ENCODE measurements at regions not wholly inside any gene's neighbourhood (a gene's known extent, or its start where the extent isn't known, plus 50 kb on each side); places are given as distances from the start of the nearest gene placed in this dataset.

DNA sequence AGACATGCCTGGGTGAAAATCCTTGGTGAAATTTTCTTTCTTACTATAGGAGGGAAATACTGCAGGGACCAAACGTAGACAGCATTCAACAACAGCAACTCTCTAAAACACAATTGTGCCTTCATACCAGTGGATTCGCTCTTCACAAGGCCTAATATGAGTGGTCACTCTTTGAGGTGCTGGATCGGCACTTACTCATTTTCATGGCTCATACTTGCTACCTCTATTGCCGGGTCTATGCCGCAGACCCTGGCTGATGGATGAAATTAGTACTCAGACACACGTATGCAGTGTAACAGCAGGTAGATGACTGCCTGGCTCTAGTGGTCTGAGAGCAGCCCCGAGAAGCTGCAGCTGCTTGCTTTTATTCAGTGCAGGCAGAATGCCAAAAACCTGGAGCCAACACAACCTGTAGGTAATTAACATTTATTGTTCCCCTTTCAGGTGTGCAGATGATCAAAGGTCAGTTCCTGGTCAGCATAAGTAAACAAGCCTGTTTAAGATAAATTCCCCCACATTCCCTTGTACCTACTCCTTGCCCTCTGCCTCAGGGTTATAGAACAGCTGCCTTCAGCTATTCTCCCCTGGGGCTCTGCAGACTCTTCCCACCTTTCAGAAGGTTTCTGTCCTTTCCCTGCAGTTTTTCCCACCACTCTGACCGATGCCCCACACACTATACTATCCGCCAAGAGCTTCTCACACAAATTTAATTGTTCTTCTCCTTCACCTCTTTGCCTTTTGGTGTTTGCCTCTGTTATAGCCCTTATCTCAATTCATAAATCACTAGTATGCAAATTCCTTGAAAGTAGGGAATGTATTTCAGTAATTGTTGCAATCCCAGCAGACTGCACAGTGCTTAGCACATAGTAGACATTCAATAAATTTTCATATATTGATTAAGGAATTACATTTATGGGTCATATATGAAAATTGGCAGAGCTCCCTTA, 210.0 kb downstream of the SPANXN3 start:
- TF ChIP-seq, protein P1, sequence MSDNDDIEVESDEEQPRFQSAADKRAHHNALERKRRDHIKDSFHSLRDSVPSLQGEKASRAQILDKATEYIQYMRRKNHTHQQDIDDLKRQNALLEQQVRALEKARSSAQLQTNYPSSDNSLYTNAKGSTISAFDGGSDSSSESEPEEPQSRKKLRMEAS (IDR thresholded peaks at IDR 0.05), result no peak
- TF ChIP-seq RAD21 (IDR thresholded peaks at IDR 0.05; ENCODE audit: low read depth), result no peak
- TF ChIP-seq, protein P2, sequence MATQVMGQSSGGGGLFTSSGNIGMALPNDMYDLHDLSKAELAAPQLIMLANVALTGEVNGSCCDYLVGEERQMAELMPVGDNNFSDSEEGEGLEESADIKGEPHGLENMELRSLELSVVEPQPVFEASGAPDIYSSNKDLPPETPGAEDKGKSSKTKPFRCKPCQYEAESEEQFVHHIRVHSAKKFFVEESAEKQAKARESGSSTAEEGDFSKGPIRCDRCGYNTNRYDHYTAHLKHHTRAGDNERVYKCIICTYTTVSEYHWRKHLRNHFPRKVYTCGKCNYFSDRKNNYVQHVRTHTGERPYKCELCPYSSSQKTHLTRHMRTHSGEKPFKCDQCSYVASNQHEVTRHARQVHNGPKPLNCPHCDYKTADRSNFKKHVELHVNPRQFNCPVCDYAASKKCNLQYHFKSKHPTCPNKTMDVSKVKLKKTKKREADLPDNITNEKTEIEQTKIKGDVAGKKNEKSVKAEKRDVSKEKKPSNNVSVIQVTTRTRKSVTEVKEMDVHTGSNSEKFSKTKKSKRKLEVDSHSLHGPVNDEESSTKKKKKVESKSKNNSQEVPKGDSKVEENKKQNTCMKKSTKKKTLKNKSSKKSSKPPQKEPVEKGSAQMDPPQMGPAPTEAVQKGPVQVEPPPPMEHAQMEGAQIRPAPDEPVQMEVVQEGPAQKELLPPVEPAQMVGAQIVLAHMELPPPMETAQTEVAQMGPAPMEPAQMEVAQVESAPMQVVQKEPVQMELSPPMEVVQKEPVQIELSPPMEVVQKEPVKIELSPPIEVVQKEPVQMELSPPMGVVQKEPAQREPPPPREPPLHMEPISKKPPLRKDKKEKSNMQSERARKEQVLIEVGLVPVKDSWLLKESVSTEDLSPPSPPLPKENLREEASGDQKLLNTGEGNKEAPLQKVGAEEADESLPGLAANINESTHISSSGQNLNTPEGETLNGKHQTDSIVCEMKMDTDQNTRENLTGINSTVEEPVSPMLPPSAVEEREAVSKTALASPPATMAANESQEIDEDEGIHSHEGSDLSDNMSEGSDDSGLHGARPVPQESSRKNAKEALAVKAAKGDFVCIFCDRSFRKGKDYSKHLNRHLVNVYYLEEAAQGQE (IDR thresholded peaks at IDR 0.05; ENCODE audit: low read depth), result no peak
- TF ChIP-seq, protein P3, sequence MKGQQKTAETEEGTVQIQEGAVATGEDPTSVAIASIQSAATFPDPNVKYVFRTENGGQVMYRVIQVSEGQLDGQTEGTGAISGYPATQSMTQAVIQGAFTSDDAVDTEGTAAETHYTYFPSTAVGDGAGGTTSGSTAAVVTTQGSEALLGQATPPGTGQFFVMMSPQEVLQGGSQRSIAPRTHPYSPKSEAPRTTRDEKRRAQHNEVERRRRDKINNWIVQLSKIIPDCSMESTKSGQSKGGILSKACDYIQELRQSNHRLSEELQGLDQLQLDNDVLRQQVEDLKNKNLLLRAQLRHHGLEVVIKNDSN (IDR thresholded peaks at IDR 0.05), result no peak
- TF ChIP-seq NFIC (IDR thresholded peaks at IDR 0.05), result no peak
- TF ChIP-seq YY1 (IDR thresholded peaks at IDR 0.05; ENCODE audit: low read depth), result no peak
- TF ChIP-seq TAF1 (IDR thresholded peaks at IDR 0.05; ENCODE audit: low read depth), result no peak
- no peak for TF ChIP-seq FOXM1 (IDR thresholded peaks at IDR 0.05; ENCODE audit: borderline replicate concordance, low read depth)
- no peak for TF ChIP-seq EP300 (IDR thresholded peaks at IDR 0.05; ENCODE audit: borderline replicate concordance)
- TF ChIP-seq CREB1 (IDR thresholded peaks at IDR 0.05; ENCODE audit: low read depth), result no peak
- TF ChIP-seq TCF12 (IDR thresholded peaks at IDR 0.05; ENCODE audit: low read depth), result no peak
- no peak for TF ChIP-seq EGR1 (IDR thresholded peaks at IDR 0.05)
- no peak for TF ChIP-seq CEBPB (IDR thresholded peaks at IDR 0.05)
- no peak for TF ChIP-seq ZBTB7A (IDR thresholded peaks at IDR 0.05; ENCODE audit: low read depth)
- no peak for TF ChIP-seq TEAD4 (IDR thresholded peaks at IDR 0.05)

DNA sequence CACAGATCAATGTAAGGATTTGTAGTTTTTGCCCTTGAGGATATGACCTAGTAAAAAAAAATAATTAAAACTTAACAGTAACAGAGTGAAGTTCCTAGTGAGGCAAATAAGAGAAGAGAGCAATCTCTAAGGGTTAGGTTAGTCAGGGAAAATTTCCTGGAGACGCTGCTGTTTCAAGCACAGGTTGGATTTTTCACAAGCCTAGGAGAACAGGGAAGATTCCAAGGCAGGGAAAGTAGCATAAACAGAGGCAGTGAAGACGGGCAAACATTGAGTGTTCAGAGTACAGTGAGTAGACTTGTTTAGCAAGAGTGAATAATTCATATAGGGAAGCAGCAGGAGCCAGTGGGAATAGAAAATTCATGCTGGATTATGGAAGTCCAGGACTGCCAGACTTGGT, 212.8 kb downstream of the SPANXN3 start:
- TF ChIP-seq, protein P3 (IDR thresholded peaks at IDR 0.05), result no peak
- TF ChIP-seq, protein P1 (IDR thresholded peaks at IDR 0.05), result no peak
- TF ChIP-seq ZBTB7A (IDR thresholded peaks at IDR 0.05; ENCODE audit: low read depth) (no peak), CEBPB (IDR thresholded peaks at IDR 0.05) (no peak), EGR1 (IDR thresholded peaks at IDR 0.05) (no peak), CREB1 (IDR thresholded peaks at IDR 0.05; ENCODE audit: low read depth) (no peak), EP300 (IDR thresholded peaks at IDR 0.05; ENCODE audit: borderline replicate concordance) (no peak), TAF1 (IDR thresholded peaks at IDR 0.05; ENCODE audit: low read depth) (no peak), YY1 (IDR thresholded peaks at IDR 0.05; ENCODE audit: low read depth) (no peak), TCF12 (IDR thresholded peaks at IDR 0.05; ENCODE audit: low read depth) (no peak), TEAD4 (IDR thresholded peaks at IDR 0.05) (no peak), FOXM1 (IDR thresholded peaks at IDR 0.05; ENCODE audit: borderline replicate concordance, low read depth) (no peak), NFIC (IDR thresholded peaks at IDR 0.05) (no peak), RAD21 (IDR thresholded peaks at IDR 0.05; ENCODE audit: low read depth) (no peak)
- TF ChIP-seq, protein P2 (IDR thresholded peaks at IDR 0.05; ENCODE audit: low read depth), result no peak

DNA sequence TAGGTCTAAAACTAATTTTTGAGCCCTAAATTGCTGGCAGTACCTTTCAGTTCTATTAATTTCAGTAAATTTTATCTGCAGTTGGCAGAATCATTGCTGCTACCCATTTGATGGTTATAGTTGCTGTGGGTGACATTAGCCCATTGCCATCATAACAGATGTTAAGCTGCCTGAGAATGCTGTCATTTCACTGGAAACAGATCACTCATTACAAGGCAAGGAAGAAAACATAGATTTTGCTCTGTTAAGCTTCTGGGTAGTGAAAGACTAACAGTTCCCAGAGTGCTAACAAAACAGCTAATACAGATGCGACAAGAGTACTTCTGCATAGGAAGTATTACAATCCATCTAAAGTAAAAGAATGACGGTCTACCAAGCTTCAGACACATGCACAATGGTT, 213.2 kb downstream of the SPANXN3 start:
- TF ChIP-seq TCF12 (IDR thresholded peaks at IDR 0.05; ENCODE audit: low read depth) (no peak), EGR1 (IDR thresholded peaks at IDR 0.05) (no peak)

DNA sequence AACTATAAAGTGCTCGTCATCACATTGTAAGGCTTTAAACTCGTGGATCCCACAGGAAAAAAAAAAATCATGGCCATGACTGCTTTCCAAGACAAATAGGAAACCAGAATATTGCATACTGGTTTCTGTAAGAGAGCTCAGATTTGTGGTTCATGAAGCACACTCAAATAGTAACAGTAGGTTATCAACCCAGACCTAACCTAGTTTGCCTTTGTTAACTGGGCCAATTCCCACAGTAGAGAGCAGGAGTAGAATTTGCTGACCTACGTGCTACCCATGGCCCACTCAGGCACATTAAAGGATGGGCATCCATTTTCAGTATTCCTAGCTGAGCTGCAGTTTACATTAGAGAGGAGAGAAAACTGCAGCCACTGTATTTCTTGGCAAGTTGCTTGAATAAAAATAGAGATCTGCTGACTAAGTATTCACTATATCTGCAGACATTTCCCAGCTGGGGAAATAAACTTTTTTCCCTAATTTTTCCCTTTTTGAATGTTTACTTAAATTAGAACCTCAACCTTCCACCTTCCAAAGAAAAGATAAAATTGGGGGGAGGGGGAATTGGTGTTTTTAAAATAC, 218.5 kb downstream of the SPANXN3 start:
- TF ChIP-seq YY1 (IDR thresholded peaks at IDR 0.05; ENCODE audit: low read depth) (no peak), EGR1 (IDR thresholded peaks at IDR 0.05) (no peak)

DNA sequence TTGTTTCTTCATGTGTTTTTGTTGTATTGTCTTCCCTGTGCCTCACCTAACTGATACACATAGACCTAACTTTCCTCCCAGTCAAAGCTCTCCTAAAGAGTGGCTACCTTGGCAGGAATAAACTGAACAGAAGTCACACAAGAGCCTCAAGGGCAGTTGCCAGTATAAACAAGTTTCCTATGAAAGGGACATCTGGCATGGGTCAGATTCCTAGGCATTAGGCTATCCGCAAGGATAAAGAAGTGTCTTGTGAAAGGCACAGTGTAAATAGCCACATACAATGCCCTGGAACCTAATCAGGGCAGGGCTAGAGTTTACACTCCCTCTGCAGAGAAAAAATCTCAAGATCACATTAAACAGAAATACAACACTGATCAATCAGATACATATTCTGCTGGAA, 220.8 kb downstream of the SPANXN3 start:
- TF ChIP-seq EP300 (IDR thresholded peaks at IDR 0.05; ENCODE audit: borderline replicate concordance) (no peak), CREB1 (IDR thresholded peaks at IDR 0.05; ENCODE audit: low read depth) (no peak), TAF1 (IDR thresholded peaks at IDR 0.05; ENCODE audit: low read depth) (no peak), YY1 (IDR thresholded peaks at IDR 0.05; ENCODE audit: low read depth) (no peak), TCF12 (IDR thresholded peaks at IDR 0.05; ENCODE audit: low read depth) (no peak)

DNA sequence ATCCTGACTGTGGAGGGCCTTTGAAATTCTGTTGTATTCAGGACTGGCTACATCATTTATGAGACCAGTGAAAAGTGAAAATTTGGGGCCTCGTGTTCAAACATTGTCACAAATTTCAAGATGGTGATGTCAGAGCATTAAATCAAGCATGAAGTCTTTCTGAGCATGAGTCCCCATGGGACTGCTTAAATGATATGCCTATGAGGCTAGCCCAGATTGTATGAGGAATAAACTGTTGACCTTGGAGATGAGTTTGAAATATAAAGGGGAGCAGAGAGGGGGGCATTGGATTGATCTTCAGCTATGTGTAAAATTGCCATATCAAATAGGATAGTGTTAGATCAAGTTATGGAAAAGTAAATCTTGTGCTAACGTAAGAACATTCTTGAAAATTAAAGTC, 230.0 kb downstream of the SPANXN3 start:
- no peak for TF ChIP-seq EP300 (IDR thresholded peaks at IDR 0.05; ENCODE audit: borderline replicate concordance)
- TF ChIP-seq, protein P2 (IDR thresholded peaks at IDR 0.05; ENCODE audit: low read depth), result no peak
- no peak for TF ChIP-seq ZBTB7A (IDR thresholded peaks at IDR 0.05; ENCODE audit: low read depth)
- TF ChIP-seq FOXM1 (IDR thresholded peaks at IDR 0.05; ENCODE audit: borderline replicate concordance, low read depth), result no peak
- TF ChIP-seq TCF12 (IDR thresholded peaks at IDR 0.05; ENCODE audit: low read depth), result no peak
- no peak for TF ChIP-seq EGR1 (IDR thresholded peaks at IDR 0.05)
- TF ChIP-seq, protein P3 (IDR thresholded peaks at IDR 0.05), result no peak
- TF ChIP-seq RAD21 (IDR thresholded peaks at IDR 0.05; ENCODE audit: low read depth), result no peak
- no peak for TF ChIP-seq CREB1 (IDR thresholded peaks at IDR 0.05; ENCODE audit: low read depth)
- no peak for TF ChIP-seq YY1 (IDR thresholded peaks at IDR 0.05; ENCODE audit: low read depth)
- TF ChIP-seq TEAD4 (IDR thresholded peaks at IDR 0.05), result no peak
- no peak for TF ChIP-seq NFIC (IDR thresholded peaks at IDR 0.05)
- no peak for TF ChIP-seq CEBPB (IDR thresholded peaks at IDR 0.05)
- TF ChIP-seq, protein P1 (IDR thresholded peaks at IDR 0.05), result no peak

All from Ishikawa (cell line).